Type B pancreatic cell (in vitro differentiated cells): ENCODE measurements at regions not wholly inside any gene's neighbourhood (a gene's known extent, or its start where the extent isn't known, plus 50 kb on each side); places are given as distances from the start of the nearest gene placed in this dataset.

ENCODE experiments used
- DNase-seq: peaks from one replicate; pipeline ENCODE4 v3.0.0; 2021; ENCODE audit warnings: mixed read lengths; ENCODE audit not compliant: unreplicated experiment; ENCODE audit errors: extremely low spot score
- H3K27ac Mint-ChIP-seq: 2 replicates; pipeline ENCODE4 v1.8.0; 2021; ENCODE audit warnings: mild to moderate bottlenecking, mixed read lengths
- H3K27me3 Mint-ChIP-seq: 2 replicates; pipeline ENCODE4 v1.8.0; 2021; ENCODE audit warnings: mixed read lengths
- H3K36me3 Mint-ChIP-seq: 2 replicates; pipeline ENCODE4 v1.8.0; 2021; ENCODE audit warnings: mixed read lengths
- H3K4me1 Mint-ChIP-seq: one replicate; pipeline ENCODE4 v1.8.0; 2021; ENCODE audit warnings: mixed read lengths; ENCODE audit not compliant: unreplicated experiment
- H3K4me3 Mint-ChIP-seq: 2 replicates; pipeline ENCODE4 v1.8.0; 2021; ENCODE audit warnings: mild to moderate bottlenecking, mixed read lengths
- H3K9me3 Mint-ChIP-seq: 2 replicates; pipeline ENCODE4 v1.8.0; 2021; ENCODE audit warnings: mixed read lengths
- CTCF ChIP-seq: fragments of 200-600 bp; sonication (generic); conservative IDR thresholded peaks from 2 replicates; pipeline ENCODE4 v1.5.0; 2021; ENCODE audit warnings: antibody characterized with exemption, mild to moderate bottlenecking

DNA sequence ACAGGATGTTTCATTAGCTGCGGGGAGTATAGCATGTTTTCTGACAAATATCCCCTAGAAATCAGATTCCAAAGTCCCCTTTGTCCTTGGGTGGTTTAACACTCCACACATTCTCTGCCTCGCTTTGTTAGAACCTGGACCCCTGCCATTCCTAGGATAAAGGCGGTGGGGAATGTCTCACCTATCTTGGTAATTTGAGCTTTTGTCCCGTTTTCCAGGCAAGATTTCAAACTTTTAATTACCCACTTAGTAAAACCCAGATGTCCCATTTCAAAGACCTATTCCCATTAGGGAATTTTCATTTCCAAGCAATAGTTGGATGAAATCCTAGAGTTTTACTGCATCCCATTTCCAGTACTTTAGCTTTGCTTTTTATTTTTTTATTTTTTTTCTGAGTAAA is 501.0 kb upstream of the MAP3K7 start:
- Mint-ChIP-seq H3K4me1 (peaks cover 12% of the 10 kb centered on the region), H3K36me3 (no peaks in the 10 kb centered on the region), H3K27ac (no peak overlapping the region), H3K27me3 (peaks cover 3% of the 10 kb centered on the region), H3K9me3 (no peaks in the 10 kb centered on the region), H3K4me3 (no peak overlapping the region)
- TF ChIP-seq CTCF, result no peak
- DNase-seq, result no peak

- H3K9me3 Mint-ChIP-seq, result no peaks in the 10 kb centered on the region
- no peak for TF ChIP-seq CTCF
- H3K4me1 Mint-ChIP-seq, result peaks cover 33% of the 10 kb centered on the region
- no peaks in the 10 kb centered on the region for H3K36me3 Mint-ChIP-seq
- H3K4me3 Mint-ChIP-seq, result no peak overlapping the region
- no peak for DNase-seq
- no peak overlapping the region for H3K27ac Mint-ChIP-seq
- H3K27me3 Mint-ChIP-seq, result peaks cover 3% of the 10 kb centered on the region
Observed at GRCh38 chr6:91083211-91083610, 496.3 kb upstream of the MAP3K7 start.

DNA sequence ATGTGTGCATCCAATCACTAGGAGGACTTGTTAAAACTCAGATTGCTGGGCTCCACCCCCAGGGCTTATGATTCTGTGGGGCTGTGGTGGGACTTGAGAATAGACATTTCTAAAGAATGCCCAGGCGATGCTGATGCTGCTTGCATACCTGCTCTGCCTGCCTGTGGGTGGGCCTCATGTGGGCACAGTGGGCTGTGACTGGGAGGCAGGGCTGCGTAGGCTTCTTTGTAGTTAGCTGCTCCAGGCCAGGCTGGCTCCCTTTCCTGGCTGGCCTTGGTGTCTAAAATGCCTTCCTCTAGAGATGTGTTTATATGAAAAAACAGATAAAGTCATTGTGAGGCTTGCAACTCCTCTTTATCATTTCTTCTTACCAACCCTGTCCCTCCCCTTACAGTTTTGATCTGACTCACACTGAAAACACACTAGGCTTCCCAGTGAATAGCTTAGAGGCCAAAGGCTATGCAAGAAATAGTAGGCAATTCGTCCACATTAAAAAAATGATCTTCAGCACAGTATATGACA is 495.5 kb upstream of the MAP3K7 start:
- Mint-ChIP-seq H3K36me3 (no peaks in the 10 kb centered on the region), H3K27ac (no peak overlapping the region), H3K27me3 (peaks cover 3% of the 10 kb centered on the region), H3K4me1 (peaks cover 33% of the 10 kb centered on the region), H3K9me3 (no peaks in the 10 kb centered on the region), H3K4me3 (no peak overlapping the region)
- no peak for DNase-seq
- no peak for TF ChIP-seq CTCF

GRCh38 chr6:91081452-91082067 is 494.7 kb upstream of the MAP3K7 start:
- H3K9me3 Mint-ChIP-seq, result no peaks in the 10 kb centered on the region
- H3K27ac Mint-ChIP-seq, result no peak overlapping the region
- H3K36me3 Mint-ChIP-seq, result no peaks in the 10 kb centered on the region
- peaks cover 33% of the 10 kb centered on the region for H3K4me1 Mint-ChIP-seq
- DNase-seq, result no peak
- peak; percentile 91 for TF ChIP-seq CTCF
- H3K27me3 Mint-ChIP-seq, result peaks cover 3% of the 10 kb centered on the region
- H3K4me3 Mint-ChIP-seq, result no peak overlapping the region

GRCh38 chr6:91080871-91081270 is 494.0 kb upstream of the MAP3K7 start:
- Mint-ChIP-seq H3K4me3 (no peak overlapping the region), H3K27ac (no peak overlapping the region), H3K27me3 (peaks cover 3% of the 10 kb centered on the region), H3K36me3 (no peaks in the 10 kb centered on the region), H3K4me1 (peaks cover 34% of the 10 kb centered on the region), H3K9me3 (no peaks in the 10 kb centered on the region)
- TF ChIP-seq CTCF, result no peak
- DNase-seq, result no peak
